ENCODE measurements at regions not wholly inside any gene's neighbourhood (a gene's known extent, or its start where the extent isn't known, plus 50 kb on each side); places are given as distances from the start of the nearest gene placed in this dataset.

GRCh38 chr2:193561054-193561453, 1366.3 kb upstream of the TMEFF2 start:
- TF ChIP-seq JUN (IDR thresholded peaks at IDR 0.05; ENCODE audit: low read depth, low read length) (no peak), EZH2 (IDR thresholded peaks at IDR 0.05; ENCODE audit: low read depth, low read length, severe bottlenecking) (no peak)
